ELF-1 (cell line): ENCODE measurements at regions not wholly inside any gene's neighbourhood (a gene's known extent, or its start where the extent isn't known, plus 50 kb on each side); places are given as distances from the start of the nearest gene placed in this dataset.
"Not testable (repeated sequence)": the region's sequence is repeated elsewhere in the genome, so short reads cannot be mapped to it uniquely, and the experiment has no call there.

Source experiments
- DNase-seq: peaks from one replicate; pipeline ENCODE4 v3.0.0-alpha.2; 2016; ENCODE audit warnings: low read depth, low spot score

DNA sequence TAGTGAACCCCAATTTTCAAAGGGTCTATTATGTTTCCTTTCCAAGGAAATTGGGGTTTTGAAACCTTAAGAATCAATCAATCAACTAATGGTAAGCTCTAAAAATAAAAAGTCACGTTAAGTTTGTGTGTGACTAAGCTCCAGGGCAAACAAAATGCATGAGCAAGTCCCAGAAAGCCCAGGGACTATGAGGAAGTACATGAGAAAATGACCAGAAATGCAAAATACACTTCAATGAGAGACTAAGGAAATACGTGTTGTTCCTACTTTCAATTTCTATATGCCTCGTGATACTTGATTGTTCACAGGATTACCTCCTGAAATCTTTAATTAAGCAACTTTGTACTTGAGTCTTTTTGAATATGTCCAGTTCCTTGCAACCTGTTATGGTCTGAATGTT lies 684.4 kb upstream of the SYT4 start:
- DNase-seq: no peak

DNA sequence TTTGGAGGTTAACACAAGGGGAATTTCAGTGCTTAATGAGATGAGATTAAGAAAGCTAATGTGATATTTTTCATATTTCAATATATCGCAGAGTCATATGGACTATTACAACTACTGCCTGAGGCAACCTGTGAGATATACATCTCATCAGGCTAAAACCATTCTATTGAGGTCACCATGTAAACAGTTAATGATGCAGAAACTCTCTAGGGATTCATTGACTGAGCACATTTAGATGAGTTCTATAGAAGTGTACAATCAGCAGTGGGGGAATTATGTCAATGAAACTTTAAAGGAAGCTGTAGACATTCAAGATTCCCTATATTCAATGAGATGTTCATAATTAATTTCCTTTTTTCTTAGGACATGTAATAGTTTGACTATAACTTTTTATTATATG lies 687.4 kb upstream of the SYT4 start:
- DNase-seq: no peak

DNA sequence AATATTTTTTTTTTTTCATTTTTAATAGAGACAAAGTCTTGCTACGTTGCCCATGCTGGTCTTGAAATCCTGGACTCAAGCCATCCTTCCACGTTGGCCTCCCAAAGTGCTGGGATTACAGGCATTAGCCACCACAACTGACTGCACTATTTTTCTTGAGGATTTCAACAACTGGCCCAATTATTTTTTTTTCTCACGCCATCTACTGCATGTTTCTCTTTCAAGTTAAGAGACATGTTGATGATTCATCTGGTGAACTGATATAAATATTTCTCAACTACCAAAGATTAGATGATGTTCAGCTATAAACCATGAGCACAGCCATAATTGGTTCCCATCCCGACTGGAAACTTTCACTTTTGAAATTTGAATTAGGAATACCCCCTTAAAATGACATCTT lies 688.4 kb upstream of the SYT4 start:
- no peak for DNase-seq

DNA sequence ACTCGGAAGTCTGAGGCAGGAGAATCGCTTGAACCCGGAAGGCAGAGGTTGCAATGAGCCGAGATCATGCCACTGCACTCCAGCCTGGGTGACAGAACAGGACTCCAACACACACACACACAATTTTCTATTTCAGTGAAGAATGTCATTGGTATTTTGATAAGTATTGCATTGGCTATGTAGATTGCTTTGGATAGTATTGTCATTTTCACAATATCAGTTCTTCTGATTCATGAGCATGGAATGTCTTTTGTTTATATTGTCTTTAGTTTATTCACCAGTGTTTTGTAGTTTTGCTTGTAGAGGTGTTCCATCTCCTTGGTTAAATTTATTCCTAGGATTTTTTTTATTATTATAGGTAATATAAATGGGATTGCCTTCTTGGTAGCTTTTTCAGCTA lies 693.4 kb upstream of the SYT4 start:
- DNase-seq: no peak

DNA sequence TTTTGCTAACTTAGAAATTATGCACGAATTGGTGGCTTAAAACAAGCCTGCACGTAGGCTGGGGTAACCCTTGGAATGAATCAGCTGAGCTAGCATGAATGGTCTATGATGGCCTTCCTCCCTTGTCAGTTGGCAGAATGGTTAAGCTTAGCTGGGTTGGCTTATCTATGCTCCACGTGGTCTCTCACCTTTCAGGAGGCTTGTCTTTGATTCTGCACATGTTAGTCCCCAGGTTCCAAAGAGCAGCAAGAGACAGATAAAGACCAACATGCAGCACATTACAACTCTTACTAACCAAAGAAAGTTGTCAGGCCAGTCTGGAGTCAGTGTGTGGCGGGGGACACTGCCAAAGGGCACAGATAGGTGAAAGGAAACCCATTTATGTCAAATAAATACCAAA lies 700.9 kb upstream of the SYT4 start:
- DNase-seq: no peak

DNA sequence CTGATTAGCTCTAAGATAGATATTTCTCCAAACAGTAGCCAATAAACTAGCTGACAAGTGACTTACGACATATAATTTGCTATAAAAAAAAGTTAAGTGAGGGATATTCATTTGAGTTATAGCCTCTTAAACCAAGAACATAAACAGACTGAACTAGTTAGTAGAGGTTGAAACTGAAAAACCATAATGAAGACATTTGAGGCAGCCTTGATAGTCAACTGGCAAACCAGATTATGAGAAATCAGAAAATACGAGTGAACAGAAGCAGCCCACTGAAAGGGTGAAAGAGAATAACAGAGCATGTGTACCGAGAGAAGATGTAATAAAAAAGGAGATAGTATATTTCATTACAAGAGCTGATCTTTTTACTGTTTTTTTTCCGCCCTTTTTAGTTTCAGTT lies 698.1 kb upstream of the SETBP1 start:
- DNase-seq: no peak

DNA sequence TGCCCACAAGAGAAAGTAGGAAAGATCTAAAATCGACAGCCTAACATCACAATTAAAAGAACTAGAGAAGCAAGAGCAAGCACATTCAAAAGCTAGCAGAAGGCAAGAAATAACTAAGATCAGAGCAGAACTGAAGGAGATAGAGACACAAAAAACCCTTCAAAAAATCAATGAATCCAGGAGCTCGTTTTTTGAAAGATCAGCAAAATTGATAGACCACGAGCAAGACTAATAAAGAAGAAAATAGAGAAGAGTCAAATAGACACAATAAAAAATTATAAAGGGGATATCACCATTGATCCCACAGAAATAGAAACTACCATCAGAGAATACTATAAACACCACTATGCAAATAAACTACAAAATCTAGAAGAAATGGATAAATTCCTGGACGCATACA lies 693.6 kb upstream of the SETBP1 start:
- DNase-seq: not testable (repeated sequence)

DNA sequence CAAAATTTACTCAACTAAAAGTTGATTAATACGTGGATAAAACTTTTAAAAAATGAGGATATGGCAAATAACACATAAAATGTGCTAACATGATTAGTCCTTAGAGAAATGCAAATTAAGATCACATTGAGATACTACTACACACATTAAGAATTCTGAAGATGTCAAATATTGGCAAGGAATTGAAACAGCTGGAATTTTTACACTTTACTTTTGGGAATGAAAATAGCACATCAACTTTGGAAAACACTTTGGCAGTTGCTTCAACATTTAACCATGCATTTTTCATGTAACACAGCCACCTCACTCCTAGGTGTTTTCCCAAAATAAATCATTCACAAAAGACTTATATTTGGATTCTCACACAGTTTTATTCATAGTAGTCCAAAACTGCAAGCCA lies 687.9 kb upstream of the SETBP1 start:
- DNase-seq: no peak

DNA sequence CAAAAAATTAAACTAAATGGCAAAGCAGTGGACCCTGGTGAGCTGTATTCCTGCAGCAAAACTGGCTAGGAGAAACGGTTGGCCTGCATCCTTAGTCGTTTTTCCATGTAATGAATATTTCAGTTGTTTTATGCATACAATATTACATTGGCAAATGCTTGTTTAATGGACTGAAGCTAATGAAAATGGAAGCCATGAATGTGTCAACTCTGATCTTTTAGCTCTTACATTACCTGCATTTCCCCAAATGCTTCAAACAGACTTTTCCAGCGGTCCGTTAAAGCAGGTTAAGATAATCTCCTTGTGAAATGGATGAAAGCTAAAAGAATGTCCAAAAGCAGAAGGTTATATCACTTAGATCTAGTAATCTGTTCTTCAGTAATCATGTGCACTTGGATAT lies 686.3 kb upstream of the SETBP1 start:
- DNase-seq: no peak

DNA sequence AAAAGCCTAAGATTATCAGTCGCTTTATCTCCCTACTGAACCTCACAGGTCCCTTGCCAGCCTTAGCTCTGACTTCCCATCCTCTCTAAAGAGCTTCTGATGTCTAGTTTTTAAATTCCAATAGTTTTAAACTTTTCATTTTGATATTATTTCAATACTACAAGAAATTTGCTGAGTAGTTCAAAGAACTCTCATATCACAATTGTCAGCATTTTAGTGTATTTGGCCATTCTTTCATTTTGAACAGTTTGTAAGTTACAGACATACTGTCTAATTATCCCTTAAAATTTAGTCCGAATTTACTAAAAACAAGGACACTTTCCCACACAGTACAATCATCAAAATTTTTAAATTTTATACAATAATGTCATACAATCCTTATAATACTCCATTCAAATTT lies 666.8 kb upstream of the SETBP1 start:
- no peak for DNase-seq

DNA sequence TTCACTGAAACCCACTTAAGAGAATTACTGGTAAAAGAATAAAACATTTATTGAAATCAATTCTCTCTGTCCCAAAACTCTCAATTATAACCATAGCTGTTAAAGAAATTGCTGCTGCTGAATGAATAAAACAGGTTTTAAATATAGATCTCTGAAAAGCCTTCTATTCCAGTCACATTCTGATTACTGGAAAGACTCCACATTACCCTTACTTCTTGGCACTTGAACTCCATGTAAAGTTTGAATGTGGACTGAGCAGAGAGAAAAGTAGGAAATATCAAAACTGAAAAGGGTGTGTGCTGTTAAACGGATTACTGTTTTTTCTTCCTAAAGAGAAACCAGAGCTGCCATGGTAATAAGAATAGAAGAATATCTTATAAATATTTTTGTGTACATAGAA lies 655.3 kb upstream of the SETBP1 start:
- no peak for DNase-seq

DNA sequence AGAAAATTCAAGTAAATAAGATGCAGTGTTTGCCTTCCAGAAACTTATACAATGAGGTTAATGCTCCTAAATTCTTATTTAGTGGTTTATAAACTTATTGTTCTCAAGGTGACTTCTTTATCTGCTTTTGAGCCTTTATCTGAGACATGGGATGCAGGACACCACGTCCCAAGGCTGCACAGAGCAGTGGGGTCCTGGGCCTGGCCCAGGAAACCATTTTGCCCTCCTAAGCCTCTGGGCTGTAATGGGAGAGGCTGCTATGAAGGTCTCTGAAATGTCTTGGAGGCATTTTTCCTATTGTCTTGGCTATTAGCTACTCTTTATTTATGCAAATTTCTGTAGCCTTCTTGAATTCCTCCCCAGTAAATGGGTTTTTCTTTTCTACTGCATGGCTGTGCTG lies 652.6 kb upstream of the SETBP1 start:
- no peak for DNase-seq

DNA sequence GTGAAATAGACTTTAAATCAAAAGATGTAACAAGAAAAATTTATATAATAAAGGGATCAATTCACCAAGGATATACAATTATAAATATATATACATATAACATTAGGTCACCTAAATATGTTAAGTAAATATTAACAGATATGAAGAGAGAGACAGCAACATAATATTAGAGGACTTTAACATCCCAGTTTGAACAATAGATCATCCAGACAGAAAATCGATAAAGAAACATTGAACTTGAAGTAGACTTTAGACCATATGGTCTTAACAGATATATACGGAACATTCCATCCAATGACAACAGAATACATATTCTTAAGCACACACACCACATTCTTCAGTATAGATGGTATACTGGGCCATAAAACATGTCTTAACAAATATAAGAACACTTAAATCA lies 649.6 kb upstream of the SETBP1 start:
- DNase-seq: no peak

DNA sequence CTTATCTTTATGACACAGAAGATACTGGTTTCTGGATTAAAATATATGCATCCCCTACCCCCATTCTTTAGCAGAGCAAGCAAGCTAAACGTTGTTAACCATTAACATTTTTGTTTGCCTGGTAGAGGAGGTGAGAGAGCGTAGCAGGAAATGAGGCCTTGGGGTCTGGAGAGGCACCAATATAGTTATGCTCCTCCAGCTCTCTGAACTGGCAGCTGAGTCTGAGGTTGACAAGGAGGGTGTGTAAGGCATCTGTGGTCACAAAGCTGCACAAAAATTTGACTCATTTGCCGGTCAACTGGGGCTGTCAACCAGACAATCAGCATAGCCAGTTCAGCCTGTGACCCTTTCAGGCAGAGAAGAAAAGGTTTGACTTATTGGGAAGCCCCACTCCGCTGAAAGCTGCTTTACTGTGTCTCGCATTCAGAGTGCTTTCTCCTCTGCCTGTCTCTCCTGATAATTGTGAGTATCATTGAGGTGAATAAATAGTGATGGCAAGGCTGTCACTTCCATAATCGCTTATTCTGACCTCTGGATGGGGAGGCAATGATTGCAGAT lies 647.5 kb upstream of the SETBP1 start:
- DNase-seq: no peak

DNA sequence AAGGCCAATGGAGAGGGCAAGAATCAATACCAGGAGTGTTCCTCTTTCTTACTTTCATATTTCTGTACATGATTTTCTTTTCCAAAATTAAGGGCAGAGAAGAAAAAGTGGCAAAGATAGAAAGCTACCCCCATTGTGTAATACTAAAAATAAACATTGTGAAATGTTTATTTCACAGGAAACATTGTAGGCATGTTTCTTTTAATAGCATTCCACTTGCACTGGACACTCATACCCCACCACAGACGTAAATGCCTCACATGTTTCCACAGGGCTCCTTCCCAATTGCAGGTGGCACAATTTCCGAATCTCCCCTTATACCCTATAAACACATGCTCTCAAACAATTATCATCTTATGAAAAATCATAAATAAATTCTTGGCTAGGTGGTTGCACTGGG lies 645.1 kb upstream of the SETBP1 start:
- no peak for DNase-seq

DNA sequence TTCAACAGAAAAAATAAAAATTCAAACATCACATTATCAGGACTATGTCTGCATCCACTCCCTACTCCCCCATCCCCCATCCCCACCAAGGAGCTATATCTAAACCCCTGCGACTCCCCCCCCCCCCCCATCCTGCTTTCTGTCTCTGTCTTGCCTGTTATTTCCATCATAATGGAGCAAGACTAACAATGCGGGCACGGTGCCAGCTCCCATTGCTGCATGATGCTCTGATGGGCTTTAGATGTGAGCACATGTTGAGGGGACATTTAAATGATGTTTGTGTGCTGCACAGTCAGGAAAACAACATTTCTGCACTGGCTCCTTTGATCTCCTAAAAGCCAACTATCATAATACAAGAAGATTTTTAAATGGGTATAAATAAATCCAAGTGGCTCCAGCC lies 644.2 kb upstream of the SETBP1 start:
- no peak for DNase-seq

DNA sequence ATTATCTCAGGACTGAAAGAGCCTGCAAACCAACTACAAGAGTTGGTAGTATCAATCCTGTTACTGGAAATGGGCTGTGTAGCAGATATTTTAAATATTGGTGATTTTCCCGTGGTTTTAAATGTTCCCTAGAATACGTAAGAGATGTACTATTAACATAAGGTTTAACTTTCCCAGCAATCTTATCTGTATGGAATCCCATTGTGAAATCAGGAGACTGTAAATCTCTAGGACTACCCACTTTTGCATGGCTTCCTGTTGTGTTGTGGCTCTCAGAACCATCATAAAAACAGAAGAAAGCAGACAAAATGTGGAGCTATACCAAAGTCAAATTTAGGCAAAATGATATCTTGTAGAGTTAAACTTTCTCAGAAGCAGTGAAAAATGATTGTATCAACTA lies 641.5 kb upstream of the SETBP1 start:
- no peak for DNase-seq

DNA sequence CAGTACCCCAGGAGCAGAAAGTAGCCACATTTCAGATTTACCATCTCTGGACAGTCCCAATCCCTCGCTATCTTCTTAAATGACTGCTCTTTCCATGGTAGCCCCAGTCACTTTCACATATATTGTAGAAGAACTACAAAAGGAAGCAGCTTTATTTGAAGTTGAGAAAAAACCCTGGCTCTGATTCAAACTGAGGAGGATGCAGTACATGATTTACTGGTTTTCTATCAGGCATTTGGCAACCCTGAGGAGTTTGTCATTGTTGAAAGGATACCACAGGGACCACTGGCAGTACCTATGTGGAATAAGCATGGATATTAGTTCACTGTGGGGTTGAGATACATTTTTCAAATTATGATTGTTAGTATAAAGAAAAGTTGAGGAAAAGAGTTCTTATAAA lies 640.9 kb upstream of the SETBP1 start:
- DNase-seq: no peak

DNA sequence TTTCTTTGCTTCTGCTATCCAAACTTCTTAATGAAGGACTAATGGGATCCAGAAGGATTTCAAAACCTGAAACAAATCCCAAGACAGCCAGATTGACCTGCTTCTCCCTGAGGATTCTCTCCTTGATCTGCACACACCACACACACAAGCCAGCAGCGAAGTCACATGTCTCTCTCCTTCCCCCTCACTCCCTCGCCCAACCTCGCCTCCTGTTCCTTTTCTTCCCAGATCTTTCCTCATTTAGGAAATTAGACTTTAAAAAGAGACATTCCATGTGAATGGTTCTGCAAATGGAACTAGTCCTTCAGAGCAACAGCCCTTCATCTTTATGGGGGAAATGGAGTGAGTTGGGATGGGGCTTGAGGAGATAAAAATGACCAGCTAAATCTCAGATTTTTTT lies 639.1 kb upstream of the SETBP1 start:
- no peak for DNase-seq

DNA sequence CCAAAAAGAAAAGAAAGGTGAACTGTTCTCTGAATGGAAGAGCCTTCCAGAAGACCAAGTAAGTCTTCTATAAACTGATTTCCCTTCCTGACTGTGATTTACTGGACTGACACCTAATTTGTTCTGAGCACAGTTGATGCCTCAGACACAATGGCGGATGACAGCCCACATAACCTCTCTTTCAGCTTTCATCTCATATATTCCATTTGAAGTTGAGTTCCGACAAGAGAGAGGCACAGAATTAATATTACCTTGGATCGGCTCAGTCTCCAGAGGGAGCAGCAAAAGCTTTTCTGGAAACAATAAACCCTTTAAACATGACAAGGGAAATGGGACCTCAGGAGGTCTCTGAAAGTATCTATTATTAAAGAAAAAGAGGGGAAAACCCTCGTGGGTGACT lies 638.7 kb upstream of the SETBP1 start:
- DNase-seq: no peak

DNA sequence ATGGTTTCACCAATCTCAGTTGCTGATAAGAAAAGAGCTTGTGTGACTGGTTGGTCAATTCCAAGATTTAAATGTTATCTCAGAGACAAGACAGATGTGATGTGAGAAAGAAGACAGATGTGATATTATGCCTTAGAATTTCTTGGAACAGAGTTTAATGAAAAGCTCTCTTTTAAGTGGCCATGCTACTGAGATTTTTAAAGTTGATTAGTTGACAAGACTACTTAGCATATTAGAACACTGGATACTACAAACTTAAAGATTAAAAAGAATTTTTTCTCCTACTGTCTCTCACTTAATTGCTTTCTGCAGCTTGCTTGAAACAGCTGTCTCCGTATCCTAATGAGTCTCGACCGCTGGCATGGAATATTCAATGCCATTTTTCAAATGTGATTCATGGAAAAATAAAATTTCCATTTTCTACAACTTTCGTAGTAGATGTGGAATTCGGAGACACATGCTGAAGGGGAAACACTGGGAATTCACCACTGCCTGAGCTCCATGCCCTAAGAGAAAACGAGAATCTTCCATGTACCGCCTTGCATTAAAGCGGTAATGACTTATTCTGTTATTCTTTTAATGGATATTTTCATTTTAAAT lies 634.2 kb upstream of the SETBP1 start:
- no peak for DNase-seq

DNA sequence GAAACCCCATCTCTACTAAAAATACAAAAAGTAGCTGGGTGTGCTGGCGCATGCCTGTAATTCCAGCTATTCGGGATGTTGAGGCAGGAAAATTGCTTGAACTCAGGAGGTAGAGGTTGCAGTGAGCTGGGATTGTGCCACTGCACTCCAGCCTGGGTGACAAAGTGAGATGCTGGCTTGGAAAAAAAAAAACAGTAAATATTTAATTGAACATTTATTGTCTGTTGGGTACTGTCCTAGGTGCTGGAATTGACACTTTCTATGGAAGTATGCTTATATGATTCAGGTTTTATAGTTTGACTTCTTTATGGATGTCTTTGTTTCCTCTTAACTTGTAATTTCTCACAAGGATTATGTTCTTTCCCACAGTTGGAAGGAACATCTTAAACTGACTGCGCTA lies 633.1 kb upstream of the SETBP1 start:
- DNase-seq: no peak

DNA sequence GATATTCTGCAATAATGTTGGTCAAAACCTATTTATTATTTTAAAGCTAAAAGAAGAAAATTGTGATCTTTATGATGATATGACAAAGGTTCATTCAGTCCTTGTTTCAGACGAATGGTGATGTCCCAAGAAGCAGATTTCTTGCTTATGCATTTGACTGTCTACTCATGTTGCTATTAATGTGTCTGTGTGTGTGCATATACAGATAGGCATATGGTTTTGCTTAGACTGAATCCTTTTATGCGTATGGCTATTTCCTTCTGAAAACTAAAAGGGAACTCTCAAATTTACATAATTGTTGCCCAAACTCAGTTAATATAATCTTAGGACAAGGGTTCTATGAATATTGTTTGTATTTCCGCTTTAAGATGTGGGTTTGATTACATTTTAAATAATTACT lies 632.3 kb upstream of the SETBP1 start:
- no peak for DNase-seq

DNA sequence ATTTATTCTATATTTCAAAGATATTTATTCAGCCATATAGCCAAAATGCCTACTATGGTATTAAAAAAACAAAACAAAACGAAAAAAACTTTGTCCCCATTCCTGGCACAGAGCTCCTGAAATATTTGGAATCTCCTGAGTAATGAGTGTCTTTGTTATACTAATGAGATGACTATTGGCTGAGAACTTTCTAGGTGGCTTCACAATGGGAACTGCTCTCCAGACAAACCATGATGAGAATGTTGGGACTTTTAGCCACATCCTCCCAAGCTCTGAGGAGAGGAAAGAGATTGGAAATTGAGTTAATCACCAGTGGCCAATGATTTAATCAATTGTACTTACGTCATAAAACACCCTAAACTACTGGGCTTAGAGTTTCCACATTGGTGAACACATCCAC lies 631.8 kb upstream of the SETBP1 start:
- DNase-seq: peak; percentile 2
